GM10248 (cell line): ENCODE measurements at regions not wholly inside any gene's neighbourhood (a gene's known extent, or its start where the extent isn't known, plus 50 kb on each side); places are given as distances from the start of the nearest gene placed in this dataset.
"Not testable (repeated sequence)": the region's sequence is repeated elsewhere in the genome, so short reads cannot be mapped to it uniquely, and the experiment has no call there.

ENCODE experiments used
- CTCF ChIA-PET: fragments of 300-600 bp; sonication (Branson Sonifier 250); formaldehyde crosslinking; extraction: SDS; loops from one replicate; lab custom pipeline; 2021; ENCODE audit warnings: antibody characterized with exemption; lab: Yijun Ruan, JAX
- POLR2A ChIA-PET: fragments of 350-650 bp; sonication (Branson Sonifier 250); formaldehyde crosslinking; extraction: SDS; loops from one replicate; lab custom pipeline; 2020; ENCODE audit warnings: antibody characterized with exemption; lab: Yijun Ruan, JAX
- DNase-seq: peaks from one replicate; pipeline ENCODE4 v3.0.0; 2012; ENCODE audit errors: extremely low spot score
- TF ChIP-seq, protein P1 (sequence below): IDR thresholded peaks from 2 replicates; pipeline ENCODE4 v1.5.1; 2012; ENCODE audit warnings: mild to moderate bottlenecking, low read depth; ENCODE audit errors: extremely low read depth, missing control alignments, control extremely low read depth

GRCh38 chr2:167718560-167718959 lies 528.8 kb downstream of the STK39 start:
- TF ChIP-seq, protein P1, sequence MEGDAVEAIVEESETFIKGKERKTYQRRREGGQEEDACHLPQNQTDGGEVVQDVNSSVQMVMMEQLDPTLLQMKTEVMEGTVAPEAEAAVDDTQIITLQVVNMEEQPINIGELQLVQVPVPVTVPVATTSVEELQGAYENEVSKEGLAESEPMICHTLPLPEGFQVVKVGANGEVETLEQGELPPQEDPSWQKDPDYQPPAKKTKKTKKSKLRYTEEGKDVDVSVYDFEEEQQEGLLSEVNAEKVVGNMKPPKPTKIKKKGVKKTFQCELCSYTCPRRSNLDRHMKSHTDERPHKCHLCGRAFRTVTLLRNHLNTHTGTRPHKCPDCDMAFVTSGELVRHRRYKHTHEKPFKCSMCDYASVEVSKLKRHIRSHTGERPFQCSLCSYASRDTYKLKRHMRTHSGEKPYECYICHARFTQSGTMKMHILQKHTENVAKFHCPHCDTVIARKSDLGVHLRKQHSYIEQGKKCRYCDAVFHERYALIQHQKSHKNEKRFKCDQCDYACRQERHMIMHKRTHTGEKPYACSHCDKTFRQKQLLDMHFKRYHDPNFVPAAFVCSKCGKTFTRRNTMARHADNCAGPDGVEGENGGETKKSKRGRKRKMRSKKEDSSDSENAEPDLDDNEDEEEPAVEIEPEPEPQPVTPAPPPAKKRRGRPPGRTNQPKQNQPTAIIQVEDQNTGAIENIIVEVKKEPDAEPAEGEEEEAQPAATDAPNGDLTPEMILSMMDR: no peak
- no peak for DNase-seq
- ChIA-PET POLR2A (no interaction called here), CTCF (no interaction called here)

GRCh38 chr2:167715932-167716331 lies 531.5 kb downstream of the STK39 start:
- CTCF ChIA-PET: no interaction called here
- POLR2A ChIA-PET: no interaction called here
- TF ChIP-seq, protein P1: no peak
- DNase-seq: no peak

GRCh38 chr2:167715498-167715897 lies 531.9 kb downstream of the STK39 start:
- POLR2A ChIA-PET, DNase-seq, CTCF ChIA-PET: not testable (repeated sequence)

GRCh38 chr2:167712275-167712674 lies 535.1 kb downstream of the STK39 start:
- DNase-seq: no peak
- CTCF ChIA-PET: interaction anchor here (0.9 to 1.8 kb wide), 2 partner anchors 13 to 16 kb away, joined by 3 to 4 read pairs; no protein-coding TSS in a partner anchor
- POLR2A ChIA-PET: interaction anchor here (0.6 kb wide), 1 partner anchor 360 kb away, joined by 3 read pairs; no protein-coding TSS in a partner anchor
- TF ChIP-seq, protein P1: no peak

GRCh38 chr2:167708998-167709397 lies 538.4 kb downstream of the STK39 start:
- TF ChIP-seq, protein P1: no peak
- ChIA-PET CTCF (no interaction called here), POLR2A (no interaction called here)
- no peak for DNase-seq

- DNase-seq: no peak
- TF ChIP-seq, protein P1: no peak
- ChIA-PET CTCF (interaction anchor here (2.6 kb wide), 1 partner anchor 9 kb away, joined by 7 read pairs; no protein-coding TSS in a partner anchor), POLR2A (no interaction called here)
These were observed 540.6 kb downstream of the STK39 start for GRCh38 chr2:167706800-167707199.

- DNase-seq: no peak
- ChIA-PET POLR2A (no interaction called here), CTCF (interaction anchor here (1.5 kb wide), 1 partner anchor 9 kb away, joined by 3 read pairs; no protein-coding TSS in a partner anchor)
- TF ChIP-seq, protein P1: no peak
These were observed 544.0 kb downstream of the STK39 start for GRCh38 chr2:167703441-167703840.
